Parathyroid adenoma (tissue), 2 donors: ENCODE measurements at regions not wholly inside any gene's neighbourhood (a gene's known extent, or its start where the extent isn't known, plus 50 kb on each side); places are given as distances from the start of the nearest gene placed in this dataset.

Source experiments
- H2AFZ ChIP-seq: fragments of 300-600 bp; sonication (generic); one replicate; pipeline ENCODE4 v1.7.0; 2017; ENCODE audit warnings: antibody characterized with exemption, mild to moderate bottlenecking
- H3K27ac ChIP-seq: fragments of 300-600 bp; sonication (generic); one replicate; pipeline ENCODE4 v1.7.0; 2017
- H3K27me3 ChIP-seq: fragments of 300-600 bp; sonication (generic); one replicate; pipeline ENCODE4 v1.7.0; 2017; ENCODE audit warnings: low read length; ENCODE audit not compliant: control insufficient read depth, insufficient read depth
- H3K36me3 ChIP-seq: fragments of 300-600 bp; sonication (generic); one replicate; pipeline ENCODE4 v1.7.0; 2017; ENCODE audit warnings: low read length; ENCODE audit not compliant: control insufficient read depth, insufficient read depth
- H3K4me1 ChIP-seq: fragments of 300-600 bp; sonication (generic); one replicate; pipeline ENCODE4 v1.7.0; 2017; ENCODE audit warnings: control low read depth
- H3K4me2 ChIP-seq: fragments of 300-600 bp; sonication (generic); one replicate; pipeline ENCODE4 v1.7.0; 2017; ENCODE audit warnings: low read length
- H3K4me3 ChIP-seq: fragments of 300-600 bp; sonication (generic); one replicate; pipeline ENCODE4 v1.7.0; 2017; ENCODE audit warnings: low read depth, low read length
- H3K79me2 ChIP-seq: fragments of 300-600 bp; sonication (generic); one replicate; pipeline ENCODE4 v1.7.0; 2017; ENCODE audit warnings: control low read depth
- H3K9ac ChIP-seq: fragments of 300-600 bp; sonication (generic); one replicate; pipeline ENCODE4 v1.7.0; 2017; ENCODE audit warnings: mild to moderate bottlenecking
- H3K9me3 ChIP-seq: fragments of 300-600 bp; sonication (generic); one replicate; pipeline ENCODE4 v1.7.0; 2017; ENCODE audit warnings: low read length; ENCODE audit not compliant: control insufficient read depth
- TF ChIP-seq, protein P1 (sequence below): fragments of 300-600 bp; sonication (generic); IDR thresholded peaks from one replicate; pipeline ENCODE4 v1.7.0; 2017; ENCODE audit warnings: antibody characterized with exemption, mild to moderate bottlenecking
- donor health status: primary hyperparathyroidism.

DNA sequence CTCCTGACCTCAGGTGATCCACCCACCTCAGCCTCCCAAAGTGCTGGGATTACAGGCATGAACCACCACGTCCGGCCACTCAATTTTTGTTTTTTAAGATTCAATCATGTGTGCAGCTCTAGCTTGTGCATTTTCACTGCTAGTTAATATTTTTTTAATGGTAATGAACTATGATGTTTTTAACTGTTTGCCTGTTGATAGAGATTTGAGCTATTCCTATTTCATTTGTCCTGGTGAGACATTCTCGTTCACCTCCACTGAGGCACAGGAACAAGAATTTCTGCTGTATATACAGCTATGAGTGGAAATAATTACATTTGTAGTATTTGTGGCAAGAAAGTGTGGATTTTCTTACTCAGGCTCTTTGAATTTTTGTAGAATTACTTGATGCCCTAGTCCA is 137.7 kb upstream of the MYOCD start:
- Histone ChIP-seq H3K27ac (no peak overlapping the region), H3K36me3 (no peaks in the 10 kb centered on the region), H3K4me2 (no peak overlapping the region), H2AFZ (no peak overlapping the region), H3K27me3 (no peaks in the 10 kb centered on the region), H3K4me1 (no peaks in the 10 kb centered on the region), H3K4me3 (no peak overlapping the region), H3K9me3 (no peaks in the 10 kb centered on the region), H3K79me2 (no peaks in the 10 kb centered on the region), H3K9ac (no peak overlapping the region)
- TF ChIP-seq, protein P1, sequence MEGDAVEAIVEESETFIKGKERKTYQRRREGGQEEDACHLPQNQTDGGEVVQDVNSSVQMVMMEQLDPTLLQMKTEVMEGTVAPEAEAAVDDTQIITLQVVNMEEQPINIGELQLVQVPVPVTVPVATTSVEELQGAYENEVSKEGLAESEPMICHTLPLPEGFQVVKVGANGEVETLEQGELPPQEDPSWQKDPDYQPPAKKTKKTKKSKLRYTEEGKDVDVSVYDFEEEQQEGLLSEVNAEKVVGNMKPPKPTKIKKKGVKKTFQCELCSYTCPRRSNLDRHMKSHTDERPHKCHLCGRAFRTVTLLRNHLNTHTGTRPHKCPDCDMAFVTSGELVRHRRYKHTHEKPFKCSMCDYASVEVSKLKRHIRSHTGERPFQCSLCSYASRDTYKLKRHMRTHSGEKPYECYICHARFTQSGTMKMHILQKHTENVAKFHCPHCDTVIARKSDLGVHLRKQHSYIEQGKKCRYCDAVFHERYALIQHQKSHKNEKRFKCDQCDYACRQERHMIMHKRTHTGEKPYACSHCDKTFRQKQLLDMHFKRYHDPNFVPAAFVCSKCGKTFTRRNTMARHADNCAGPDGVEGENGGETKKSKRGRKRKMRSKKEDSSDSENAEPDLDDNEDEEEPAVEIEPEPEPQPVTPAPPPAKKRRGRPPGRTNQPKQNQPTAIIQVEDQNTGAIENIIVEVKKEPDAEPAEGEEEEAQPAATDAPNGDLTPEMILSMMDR, result no peak

DNA sequence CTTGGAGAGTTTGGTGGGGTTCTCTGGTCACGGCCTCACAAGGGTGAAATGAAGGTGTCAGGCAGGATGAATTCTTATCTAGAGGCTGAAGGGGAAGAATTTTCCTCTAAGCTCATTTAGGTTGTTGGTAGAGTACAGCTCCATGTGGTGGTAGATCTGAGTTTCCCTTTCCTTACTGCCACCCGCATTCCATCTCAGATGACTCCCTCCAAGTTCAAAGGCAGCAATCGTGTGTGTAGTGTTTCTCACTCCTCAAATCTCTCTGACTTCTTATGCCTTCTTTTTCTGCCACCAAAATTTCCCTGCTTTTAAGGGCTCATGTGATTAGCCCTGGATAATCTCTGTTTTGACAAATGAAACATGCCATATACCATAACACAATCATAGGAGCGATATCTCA is 135.5 kb upstream of the MYOCD start:
- Histone ChIP-seq H2AFZ (no peak overlapping the region), H3K4me1 (no peaks in the 10 kb centered on the region), H3K27ac (no peak overlapping the region), H3K36me3 (no peaks in the 10 kb centered on the region), H3K4me3 (no peak overlapping the region), H3K9ac (no peak overlapping the region), H3K4me2 (no peak overlapping the region), H3K27me3 (no peaks in the 10 kb centered on the region), H3K79me2 (no peaks in the 10 kb centered on the region), H3K9me3 (no peaks in the 10 kb centered on the region)
- TF ChIP-seq, protein P1, result no peak

DNA sequence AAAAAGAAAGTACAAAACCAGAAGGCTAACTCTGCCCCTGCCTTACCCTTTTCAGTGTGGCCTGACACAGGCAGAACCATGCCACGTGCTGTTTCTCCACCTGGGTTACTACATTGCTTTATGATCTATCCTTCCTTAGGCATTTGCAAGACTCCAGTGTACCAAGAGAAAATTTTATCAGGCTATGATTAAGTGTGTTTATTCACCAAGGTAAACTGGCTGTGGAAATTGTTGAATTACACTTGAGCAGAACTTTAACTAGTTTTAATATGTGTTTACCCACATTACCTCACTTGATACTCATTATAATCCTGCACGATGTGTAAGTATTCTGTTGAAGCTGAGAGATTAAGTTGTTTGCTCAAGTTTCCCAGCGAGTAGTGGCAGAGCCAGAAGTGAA is 129.7 kb upstream of the MYOCD start:
- H3K4me3 ChIP-seq, result no peak overlapping the region
- H3K4me1 ChIP-seq, result no peaks in the 10 kb centered on the region
- H3K27ac ChIP-seq, result no peak overlapping the region
- TF ChIP-seq, protein P1, result no peak
- no peaks in the 10 kb centered on the region for H3K9me3 ChIP-seq
- no peaks in the 10 kb centered on the region for H3K79me2 ChIP-seq
- no peak overlapping the region for H3K9ac ChIP-seq
- no peak overlapping the region for H3K4me2 ChIP-seq
- H2AFZ ChIP-seq, result no peak overlapping the region
- no peaks in the 10 kb centered on the region for H3K27me3 ChIP-seq
- no peaks in the 10 kb centered on the region for H3K36me3 ChIP-seq

DNA sequence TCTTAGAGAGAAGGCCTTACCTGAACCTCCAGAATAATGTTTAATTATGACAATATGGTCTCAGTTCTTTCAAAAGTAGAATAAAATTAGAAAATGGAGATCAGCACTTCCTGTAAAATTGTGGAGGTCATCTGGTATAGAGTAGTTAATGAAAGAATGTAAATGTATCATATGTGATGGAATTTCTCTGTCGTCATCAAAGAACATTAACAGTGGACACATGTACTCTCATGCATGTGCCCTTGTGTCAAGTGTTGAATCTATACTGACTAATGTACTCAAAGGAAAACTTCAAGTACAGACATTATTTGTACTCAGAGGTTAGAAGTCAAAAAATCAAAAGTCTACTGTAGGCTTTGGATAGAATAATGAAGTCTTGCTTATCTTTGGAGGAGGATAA is 129.2 kb upstream of the MYOCD start:
- Histone ChIP-seq H3K4me2 (no peak overlapping the region), H3K27ac (no peak overlapping the region), H3K79me2 (no peaks in the 10 kb centered on the region), H3K9me3 (no peaks in the 10 kb centered on the region), H3K27me3 (no peaks in the 10 kb centered on the region), H3K4me3 (no peak overlapping the region), H3K36me3 (no peaks in the 10 kb centered on the region), H3K9ac (no peak overlapping the region), H3K4me1 (no peaks in the 10 kb centered on the region), H2AFZ (no peak overlapping the region)
- TF ChIP-seq, protein P1, result no peak

DNA sequence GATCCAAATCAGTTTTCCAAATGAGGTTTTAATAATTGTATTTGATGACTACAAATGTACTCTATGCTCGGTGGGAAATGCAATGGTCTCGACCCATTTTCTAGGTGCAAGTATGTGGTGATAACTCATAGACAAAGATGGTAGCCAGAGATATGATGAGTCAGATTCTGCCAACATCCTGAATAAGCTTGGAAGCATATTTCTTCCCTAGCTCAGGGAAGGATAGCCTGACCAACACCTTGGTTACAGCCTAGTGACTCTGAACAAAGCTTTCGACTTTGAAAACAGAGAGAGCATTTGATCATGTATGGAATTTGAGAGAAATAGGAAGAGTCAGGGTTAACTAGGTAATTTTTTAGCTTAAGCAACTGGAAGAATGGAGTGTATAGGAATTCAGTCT is 128.3 kb upstream of the MYOCD start:
- Histone ChIP-seq H3K36me3 (no peaks in the 10 kb centered on the region), H2AFZ (no peak overlapping the region), H3K4me3 (no peak overlapping the region), H3K9me3 (no peaks in the 10 kb centered on the region), H3K27me3 (no peaks in the 10 kb centered on the region), H3K4me2 (no peak overlapping the region), H3K79me2 (no peaks in the 10 kb centered on the region), H3K27ac (no peak overlapping the region), H3K4me1 (no peaks in the 10 kb centered on the region), H3K9ac (no peak overlapping the region)
- TF ChIP-seq, protein P1, result no peak
